Forelimb muscle (tissue), 1 donor: ENCODE measurements at regions not wholly inside any gene's neighbourhood (a gene's known extent, or its start where the extent isn't known, plus 50 kb on each side); places are given as distances from the start of the nearest gene placed in this dataset.

Source experiments
- DNase-seq: peaks from one replicate; pipeline ENCODE4 v3.0.0-alpha.2; 2013; ENCODE audit warnings: low read depth

GRCh38 chr21:31500982-31501381, 156.9 kb upstream of the TIAM1 start:
- no peak for DNase-seq

GRCh38 chr21:31500071-31500470, 156.0 kb upstream of the TIAM1 start:
- no peak for DNase-seq

GRCh38 chr21:31498985-31499384, 154.9 kb upstream of the TIAM1 start:
- DNase-seq = no peak

- DNase-seq = no peak
Measured at GRCh38 chr21:31497914-31498313, 153.9 kb upstream of the TIAM1 start.

- DNase-seq = no peak
Measured at GRCh38 chr21:31493350-31493880, 149.4 kb upstream of the TIAM1 start.

GRCh38 chr21:31491617-31492016, 147.6 kb upstream of the TIAM1 start:
- no peak for DNase-seq

- no peak for DNase-seq
Measured at GRCh38 chr21:31490443-31490842, 146.4 kb upstream of the TIAM1 start.

GRCh38 chr21:31489726-31490125, 145.7 kb upstream of the TIAM1 start:
- DNase-seq = no peak

GRCh38 chr21:31489014-31489413, 145.0 kb upstream of the TIAM1 start:
- no peak for DNase-seq

- DNase-seq = no peak
Measured at GRCh38 chr21:31484219-31484618, 140.2 kb upstream of the TIAM1 start.

- DNase-seq = no peak
Measured at GRCh38 chr21:31483146-31483545, 139.1 kb upstream of the TIAM1 start.

- no peak for DNase-seq
Measured at GRCh38 chr21:31482460-31482859, 138.4 kb upstream of the TIAM1 start.

GRCh38 chr21:31480228-31480627, 136.2 kb upstream of the TIAM1 start:
- no peak for DNase-seq

GRCh38 chr21:31479714-31480113, 135.7 kb upstream of the TIAM1 start:
- DNase-seq = no peak

- DNase-seq = no peak
Measured at GRCh38 chr21:31479222-31479621, 135.2 kb upstream of the TIAM1 start.

- DNase-seq = peak; percentile 55
Measured at GRCh38 chr21:31476263-31477022, 132.4 kb upstream of the TIAM1 start.

GRCh38 chr21:31475223-31475622, 131.2 kb upstream of the TIAM1 start:
- no peak for DNase-seq

GRCh38 chr21:31473685-31474345, 129.8 kb upstream of the TIAM1 start:
- DNase-seq = no peak

GRCh38 chr21:31471865-31472264, 127.8 kb upstream of the TIAM1 start:
- no peak for DNase-seq

- no peak for DNase-seq
Measured at GRCh38 chr21:31470896-31471694, 127.0 kb upstream of the TIAM1 start.

- DNase-seq = no peak
Measured at GRCh38 chr21:31460980-31461379, 116.9 kb upstream of the TIAM1 start.

GRCh38 chr21:31459457-31459856, 115.4 kb upstream of the TIAM1 start:
- no peak for DNase-seq
